GM18873 (cell line): ENCODE measurements at regions not wholly inside any gene's neighbourhood (a gene's known extent, or its start where the extent isn't known, plus 50 kb on each side); places are given as distances from the start of the nearest gene placed in this dataset.
"Not testable (repeated sequence)": the region's sequence is repeated elsewhere in the genome, so short reads cannot be mapped to it uniquely, and the experiment has no call there.

Experiments used
- ATAC-seq: cut with Tn5 transposase; IDR thresholded peaks from one replicate; pipeline ENCODE4 v1.9.1; 2021; ENCODE audit warnings: mild to moderate bottlenecking, moderate library complexity, moderate number of reproducible peaks; ENCODE audit not compliant: unreplicated experiment, low FRiP score

- no peak for ATAC-seq
These were observed 293.4 kb downstream of the CD109 start for GRCh38 chr6:73989428-73989827.

- ATAC-seq, result no peak
These were observed 289.9 kb downstream of the CD109 start for GRCh38 chr6:73985891-73986290.

GRCh38 chr6:73984571-73985210 is 288.7 kb downstream of the CD109 start:
- no peak for ATAC-seq

- no peak for ATAC-seq
These were observed 287.4 kb downstream of the CD109 start for GRCh38 chr6:73983367-73983766.

- no peak for ATAC-seq
These were observed 284.1 kb downstream of the CD109 start for GRCh38 chr6:73980096-73980495.

GRCh38 chr6:73978330-73978729 is 282.3 kb downstream of the CD109 start:
- ATAC-seq, result no peak

GRCh38 chr6:73972518-73972917 is 276.5 kb downstream of the CD109 start:
- ATAC-seq, result not testable (repeated sequence)

- ATAC-seq, result no peak
These were observed 274.3 kb downstream of the CD109 start for GRCh38 chr6:73969971-73970970.

GRCh38 chr6:73968221-73968757 is 272.3 kb downstream of the CD109 start:
- no peak for ATAC-seq

GRCh38 chr6:73965539-73966029 is 269.6 kb downstream of the CD109 start:
- no peak for ATAC-seq

GRCh38 chr6:73964241-73964854 is 268.3 kb downstream of the CD109 start:
- ATAC-seq, result no peak

GRCh38 chr6:73962884-73963283 is 266.9 kb downstream of the CD109 start:
- no peak for ATAC-seq

GRCh38 chr6:73956305-73956704 is 260.3 kb downstream of the CD109 start:
- no peak for ATAC-seq

GRCh38 chr6:73955800-73956199 is 259.8 kb downstream of the CD109 start:
- no peak for ATAC-seq

- no peak for ATAC-seq
These were observed 258.9 kb downstream of the CD109 start for GRCh38 chr6:73954881-73955280.

GRCh38 chr6:73951183-73951582 is 255.2 kb downstream of the CD109 start:
- no peak for ATAC-seq

- ATAC-seq, result no peak
These were observed 248.1 kb downstream of the CD109 start for GRCh38 chr6:73943930-73944652.

- ATAC-seq, result no peak
These were observed 247.4 kb downstream of the CD109 start for GRCh38 chr6:73943411-73943810.

GRCh38 chr6:73942592-73943186 is 246.7 kb downstream of the CD109 start:
- ATAC-seq, result no peak

GRCh38 chr6:73941892-73942291 is 245.9 kb downstream of the CD109 start:
- ATAC-seq, result no peak
